K562 (cell line): ENCODE measurements at regions not wholly inside any gene's neighbourhood (a gene's known extent, or its start where the extent isn't known, plus 50 kb on each side); places are given as distances from the start of the nearest gene placed in this dataset.

Source experiments
- CHD7 ChIP-seq: fragments of 200-600 bp; sonication (generic); IDR thresholded peaks from one replicate; pipeline ENCODE4 v1.6.1; 2012; ENCODE audit warnings: mild to moderate bottlenecking, low read depth, low read length, inconsistent platforms
- GABPB1 ChIP-seq: sonication (generic); formaldehyde crosslinking; IDR thresholded peaks from 2 replicates; pipeline ENCODE4 v1.8.0; 2022; ENCODE audit warnings: mild to moderate bottlenecking, missing genetic modification reagents
- MTA3 ChIP-seq: fragments of 450-650 bp; formaldehyde crosslinking; IDR thresholded peaks from 2 replicates; pipeline ENCODE4 v1.6.1; 2017; ENCODE audit warnings: mild to moderate bottlenecking, borderline replicate concordance
- PML ChIP-seq: IDR thresholded peaks from 2 replicates; pipeline ENCODE4 v1.6.1; 2012; ENCODE audit warnings: low read length, inconsistent platforms
- SNIP1 ChIP-seq: fragments of 450-650 bp; IDR thresholded peaks from 2 replicates; pipeline ENCODE4 v1.7.1; 2017; ENCODE audit warnings: low read depth, mild to moderate bottlenecking
- SRSF9 ChIP-seq: fragments of 200-400 bp; formaldehyde crosslinking; IDR thresholded peaks from 2 replicates; pipeline ENCODE4 v1.6.1; 2017; ENCODE audit warnings: low read depth, low read length, borderline replicate concordance
- ZNF407 ChIP-seq: fragments of 450-650 bp; IDR thresholded peaks from 2 replicates; pipeline ENCODE4 v1.6.1; 2016; ENCODE audit warnings: low read depth
- TF ChIP-seq, protein P1 (sequence below): fragments of 250-450 bp; sonication (Bioruptor Pico); IDR thresholded peaks from 2 replicates; pipeline ENCODE4 v1.8.0; 2022; ENCODE audit warnings: moderate library complexity, mild to moderate bottlenecking, inconsistent platforms

GRCh38 chrX:120680090-120680489 lies 50.2 kb upstream of the C1GALT1C1 start (continued):
- no peak for TF ChIP-seq CHD7
- no peak for TF ChIP-seq MTA3
- no peak for TF ChIP-seq PML
- TF ChIP-seq, protein P1, sequence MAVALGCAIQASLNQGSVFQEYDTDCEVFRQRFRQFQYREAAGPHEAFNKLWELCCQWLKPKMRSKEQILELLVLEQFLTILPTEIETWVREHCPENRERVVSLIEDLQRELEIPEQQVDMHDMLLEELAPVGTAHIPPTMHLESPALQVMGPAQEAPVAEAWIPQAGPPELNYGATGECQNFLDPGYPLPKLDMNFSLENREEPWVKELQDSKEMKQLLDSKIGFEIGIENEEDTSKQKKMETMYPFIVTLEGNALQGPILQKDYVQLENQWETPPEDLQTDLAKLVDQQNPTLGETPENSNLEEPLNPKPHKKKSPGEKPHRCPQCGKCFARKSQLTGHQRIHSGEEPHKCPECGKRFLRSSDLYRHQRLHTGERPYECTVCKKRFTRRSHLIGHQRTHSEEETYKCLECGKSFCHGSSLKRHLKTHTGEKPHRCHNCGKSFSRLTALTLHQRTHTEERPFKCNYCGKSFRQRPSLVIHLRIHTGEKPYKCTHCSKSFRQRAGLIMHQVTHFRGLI (CRISPR knock-in tag), result no peak
- TF ChIP-seq ZNF407, result no peak
- no peak for TF ChIP-seq SRSF9
- no peak for TF ChIP-seq GABPB1
- no peak for TF ChIP-seq SNIP1
